Panc1 (cell line): ENCODE measurements at regions not wholly inside any gene's neighbourhood (a gene's known extent, or its start where the extent isn't known, plus 50 kb on each side); places are given as distances from the start of the nearest gene placed in this dataset.

Experiments used
- ATAC-seq: fragments of 200-7000 bp; cut with Tn5 transposase; 2 replicates; pipeline ENCODE4 v1.9.1; 2020; ENCODE audit warnings: mild to moderate bottlenecking, moderate library complexity
- BruUV-seq: library from RNA; stranded (reverse); fragments of 400-500 nt; replicated peaks from 2 replicates; lab custom pipeline; 2021; lab: Mats Ljungman, UMichigan
- CTCF ChIA-PET: fragments of 300-600 bp; sonication (Branson Sonifier 250); formaldehyde crosslinking; loops from one replicate; lab custom pipeline; 2022; ENCODE audit warnings: antibody characterized with exemption; lab: Charles Lee
- POLR2A ChIA-PET: fragments of 300-600 bp; sonication (Branson Sonifier 250); formaldehyde crosslinking; loops from one replicate; lab custom pipeline; 2022; ENCODE audit warnings: antibody characterized with exemption; lab: Charles Lee
- DNase-seq: peaks from one replicate; pipeline ENCODE4 v3.0.0-alpha.2; 2010; ENCODE audit warnings: low read depth, low spot score
- H3K27ac ChIP-seq: 2 replicates; pipeline ENCODE4 v1.5.1; 2011; ENCODE audit warnings: mild to moderate bottlenecking, low read length, inconsistent platforms
- H3K27me3 ChIP-seq: fragments of 200-500 bp; sonication (Bioruptor generic); 2 replicates; pipeline ENCODE4 v1.6.0; 2014; ENCODE audit warnings: low read length, inconsistent platforms; ENCODE audit not compliant: control insufficient read depth, insufficient read depth
- H3K36me3 ChIP-seq: fragments of 200-500 bp; sonication (Bioruptor generic); 2 replicates; pipeline ENCODE4 v1.5.1; 2014; ENCODE audit warnings: inconsistent platforms, mild to moderate bottlenecking, low read length, moderate library complexity; ENCODE audit not compliant: control insufficient read depth, insufficient read depth
- H3K4me1 ChIP-seq: 2 replicates; pipeline ENCODE4 v1.5.1; 2011; ENCODE audit warnings: inconsistent platforms, mild to moderate bottlenecking, low read length, moderate library complexity; ENCODE audit not compliant: control insufficient read depth, insufficient read depth
- H3K4me3 ChIP-seq, 2 experiments: 2 replicates each; pipeline ENCODE4 v1.5.1; 2011 to 2012; ENCODE audit warnings: low read depth in 2 of 2, low read length in 2 of 2, mild to moderate bottlenecking in 2 of 2, inconsistent platforms in 1 of 2, moderate library complexity in 1 of 2
- H3K9me3 ChIP-seq: fragments of 200-500 bp; sonication (Bioruptor generic); 2 replicates; pipeline ENCODE4 v1.5.1; 2014; ENCODE audit warnings: low read depth, mild to moderate bottlenecking, inconsistent platforms, low read length, moderate library complexity; ENCODE audit not compliant: control insufficient read depth, insufficient read depth
- CTCF ChIP-seq: fragments of 450-650 bp; IDR thresholded peaks from 2 replicates; pipeline ENCODE4 v1.5.1; 2017; ENCODE audit warnings: mild to moderate bottlenecking
- POLR2AphosphoS5 ChIP-seq: IDR thresholded peaks from 2 replicates; pipeline ENCODE4 v1.6.1; 2012; ENCODE audit warnings: mild to moderate bottlenecking, low read depth, low read length, moderate library complexity
- REST ChIP-seq, 2 experiments: IDR thresholded peaks; 2 replicates each; pipeline ENCODE4 v1.6.1; 2011 to 2012; ENCODE audit warnings: low read depth in 2 of 2, control low read depth in 1 of 2, low read length in 1 of 2, mild to moderate bottlenecking in 1 of 2, moderate library complexity in 1 of 2; ENCODE audit not compliant: insufficient read depth in 1 of 2
- SIN3A ChIP-seq: IDR thresholded peaks from 2 replicates; pipeline ENCODE4 v1.6.1; 2012; ENCODE audit warnings: low read depth, mild to moderate bottlenecking, low read length, moderate library complexity, borderline replicate concordance; ENCODE audit not compliant: insufficient read depth
- TCF7L2 ChIP-seq: IDR thresholded peaks from 2 replicates; pipeline ENCODE4 v1.6.1; 2011; ENCODE audit warnings: mild to moderate bottlenecking, low read depth, low read length, inconsistent platforms
- in situ Hi-C: cut with HindIII; loops from 2 replicates; pipeline ENCODE4 v1.10.0; 2016; ENCODE audit warnings: low sequenced_read_pairs, low pct_unique_long_range_greater_than_20kb
- intact Hi-C: fragments of 100-400 bp; cut with micrococcal nuclease; formaldehyde crosslinking; loops from one replicate; pipeline ENCODE4 v1.10.0; 2022; ENCODE audit not compliant: unreplicated experiment

- Histone ChIP-seq H3K27me3 (no peaks in the 10 kb centered on the region), H3K36me3 (no peaks in the 10 kb centered on the region), H3K4me1 (no peaks in the 10 kb centered on the region), H3K9me3 (no peaks in the 10 kb centered on the region), H3K27ac (no peak overlapping the region), H3K4me3 (no peak overlapping the region)
- no peak for DNase-seq
- ATAC-seq: no peak
- CTCF ChIA-PET: no interaction called here
- in situ Hi-C loops (no loop called here), intact Hi-C loops (no loop called here)
- POLR2A ChIA-PET: no interaction called here
- BruUV-seq: no TSS peak
- TF ChIP-seq SIN3A (no peak), TCF7L2 (no peak), POLR2AphosphoS5 (no peak), CTCF (no peak), REST (IDR thresholded peaks at IDR 0.05; ENCODE audit: insufficient read depth in 1 of 2, low read depth in 2 of 2, low read length in 1 of 2) (no peak)
Measured at GRCh38 chr3:83734656-83735055, 1224.1 kb upstream of the CADM2 start.

- H3K4me3 ChIP-seq: no peak overlapping the region
- TF ChIP-seq TCF7L2 (no peak), SIN3A (no peak), REST (IDR thresholded peaks at IDR 0.05; ENCODE audit: insufficient read depth in 1 of 2, low read depth in 2 of 2, low read length in 1 of 2) (no peak), POLR2AphosphoS5 (no peak), CTCF (no peak)
- no peaks in the 10 kb centered on the region for H3K4me1 ChIP-seq
- no peaks in the 10 kb centered on the region for H3K36me3 ChIP-seq
- H3K27me3 ChIP-seq: no peaks in the 10 kb centered on the region
- DNase-seq: no peak
- no peak for ATAC-seq
- POLR2A ChIA-PET: no interaction called here
- CTCF ChIA-PET: no interaction called here
- intact Hi-C loops: no loop called here
- H3K27ac ChIP-seq: no peak overlapping the region
- in situ Hi-C loops: no loop called here
- no TSS peak for BruUV-seq
- no peaks in the 10 kb centered on the region for H3K9me3 ChIP-seq
Measured at GRCh38 chr3:83738202-83738601, 1220.6 kb upstream of the CADM2 start.
